HepG2 (cell line): ENCODE measurements at regions not wholly inside any gene's neighbourhood (a gene's known extent, or its start where the extent isn't known, plus 50 kb on each side); places are given as distances from the start of the nearest gene placed in this dataset.

Experiments
- BHLHE40 ChIP-seq: IDR thresholded peaks from 2 replicates; pipeline ENCODE4 v1.6.1; 2011; ENCODE audit warnings: low read length, improper control_type of control experiment
- SP4 ChIP-seq: sonication (generic); formaldehyde crosslinking; IDR thresholded peaks from 2 replicates; pipeline ENCODE4 v1.8.1; 2023; ENCODE audit warnings: mild to moderate bottlenecking, missing genetic modification reagents
- TF ChIP-seq, protein P1 (sequence below), 2 experiments: fragments of 450-650 bp in 1 of 2; sonication (generic) in 1 of 2; formaldehyde crosslinking in 1 of 2; IDR thresholded peaks; 2 replicates each; pipeline versions ENCODE4 v1.6.1 to v1.8.0; 2016 to 2022; ENCODE audit warnings: antibody characterized with exemption in 1 of 2, mild to moderate bottlenecking in 1 of 2, missing genetic modification reagents in 1 of 2

DNA sequence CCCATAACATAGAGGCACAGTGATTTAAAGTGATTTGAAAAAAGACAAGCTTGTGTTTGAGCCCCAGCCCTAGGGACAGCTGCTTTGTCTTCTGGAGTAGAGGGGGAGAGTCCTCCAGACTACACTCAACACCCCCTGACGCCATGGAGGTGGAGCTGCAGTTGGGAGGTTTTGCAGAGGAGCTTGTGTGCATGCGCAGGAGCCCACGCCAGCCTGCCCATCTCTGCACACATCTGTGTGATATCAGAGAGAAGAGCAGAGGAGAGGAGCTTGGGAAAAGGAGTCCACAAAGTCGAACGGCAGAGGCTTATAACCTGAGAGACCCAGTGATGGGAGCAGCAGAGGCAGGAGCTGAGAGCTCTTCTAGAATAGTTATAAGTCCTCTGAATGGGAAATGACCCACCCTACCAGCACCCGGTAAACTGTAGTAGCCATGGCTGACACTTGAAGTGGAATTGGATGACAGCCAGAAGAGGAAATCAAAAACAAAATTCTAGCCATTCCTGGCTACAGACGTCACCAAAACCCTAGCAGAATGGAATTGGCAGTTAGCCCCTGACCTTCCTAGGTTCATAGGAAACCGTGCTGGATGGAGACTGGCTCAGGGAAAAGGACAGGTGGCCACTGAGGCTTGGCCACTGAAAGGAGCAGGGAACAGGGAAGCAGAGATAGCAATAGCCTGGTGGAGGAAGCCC, 185.1 kb upstream of the VASH1 start (continued):
- TF ChIP-seq, protein P1, sequence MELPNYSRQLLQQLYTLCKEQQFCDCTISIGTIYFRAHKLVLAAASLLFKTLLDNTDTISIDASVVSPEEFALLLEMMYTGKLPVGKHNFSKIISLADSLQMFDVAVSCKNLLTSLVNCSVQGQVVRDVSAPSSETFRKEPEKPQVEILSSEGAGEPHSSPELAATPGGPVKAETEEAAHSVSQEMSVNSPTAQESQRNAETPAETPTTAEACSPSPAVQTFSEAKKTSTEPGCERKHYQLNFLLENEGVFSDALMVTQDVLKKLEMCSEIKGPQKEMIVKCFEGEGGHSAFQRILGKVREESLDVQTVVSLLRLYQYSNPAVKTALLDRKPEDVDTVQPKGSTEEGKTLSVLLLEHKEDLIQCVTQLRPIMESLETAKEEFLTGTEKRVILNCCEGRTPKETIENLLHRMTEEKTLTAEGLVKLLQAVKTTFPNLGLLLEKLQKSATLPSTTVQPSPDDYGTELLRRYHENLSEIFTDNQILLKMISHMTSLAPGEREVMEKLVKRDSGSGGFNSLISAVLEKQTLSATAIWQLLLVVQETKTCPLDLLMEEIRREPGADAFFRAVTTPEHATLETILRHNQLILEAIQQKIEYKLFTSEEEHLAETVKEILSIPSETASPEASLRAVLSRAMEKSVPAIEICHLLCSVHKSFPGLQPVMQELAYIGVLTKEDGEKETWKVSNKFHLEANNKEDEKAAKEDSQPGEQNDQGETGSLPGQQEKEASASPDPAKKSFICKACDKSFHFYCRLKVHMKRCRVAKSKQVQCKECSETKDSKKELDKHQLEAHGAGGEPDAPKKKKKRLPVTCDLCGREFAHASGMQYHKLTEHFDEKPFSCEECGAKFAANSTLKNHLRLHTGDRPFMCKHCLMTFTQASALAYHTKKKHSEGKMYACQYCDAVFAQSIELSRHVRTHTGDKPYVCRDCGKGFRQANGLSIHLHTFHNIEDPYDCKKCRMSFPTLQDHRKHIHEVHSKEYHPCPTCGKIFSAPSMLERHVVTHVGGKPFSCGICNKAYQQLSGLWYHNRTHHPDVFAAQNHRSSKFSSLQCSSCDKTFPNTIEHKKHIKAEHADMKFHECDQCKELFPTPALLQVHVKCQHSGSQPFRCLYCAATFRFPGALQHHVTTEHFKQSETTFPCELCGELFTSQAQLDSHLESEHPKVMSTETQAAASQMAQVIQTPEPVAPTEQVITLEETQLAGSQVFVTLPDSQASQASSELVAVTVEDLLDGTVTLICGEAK (IDR thresholded peaks at IDR 0.05): no peak
- TF ChIP-seq, protein P1 (CRISPR knock-in tag; IDR thresholded peaks at IDR 0.05): no peak
- TF ChIP-seq BHLHE40 (no peak), SP4 (CRISPR knock-in tag) (no peak)
